GM23248 (cell line): ENCODE measurements at regions not wholly inside any gene's neighbourhood (a gene's known extent, or its start where the extent isn't known, plus 50 kb on each side); places are given as distances from the start of the nearest gene placed in this dataset.

Experiments
- DNase-seq: peaks from one replicate; pipeline ENCODE4 v3.0.0-alpha.2; 2015
- H2AFZ ChIP-seq: fragments of 200-600 bp; sonication (generic); 2 replicates; pipeline ENCODE4 v1.6.1; 2016; ENCODE audit warnings: antibody characterized with exemption
- H3F3A ChIP-seq: fragments of 200-600 bp; sonication (generic); 2 replicates; pipeline ENCODE4 v1.6.1; 2016; ENCODE audit warnings: mild to moderate bottlenecking, antibody characterized with exemption, mixed run types; ENCODE audit not compliant: insufficient read depth
- H3K27ac ChIP-seq: fragments of 200-600 bp; sonication (generic); 2 replicates; pipeline ENCODE4 v1.5.1; 2016; ENCODE audit warnings: mild to moderate bottlenecking
- H3K27me3 ChIP-seq: fragments of 200-600 bp; sonication (generic); replicated peaks from 2 replicates; pipeline ENCODE4 v1.6.1; 2016; ENCODE audit warnings: mild to moderate bottlenecking; ENCODE audit not compliant: insufficient read depth
- H3K36me3 ChIP-seq: fragments of 200-600 bp; sonication (generic); 2 replicates; pipeline ENCODE4 v1.6.1; 2016; ENCODE audit warnings: low read depth, mild to moderate bottlenecking
- H3K4me1 ChIP-seq: fragments of 200-600 bp; sonication (generic); 2 replicates; pipeline ENCODE4 v1.6.1; 2016; ENCODE audit warnings: mild to moderate bottlenecking; ENCODE audit not compliant: insufficient read depth
- H3K4me2 ChIP-seq: fragments of 200-600 bp; sonication (generic); one replicate; pipeline ENCODE4 v1.6.1; 2016; ENCODE audit warnings: mild to moderate bottlenecking; ENCODE audit not compliant: unreplicated experiment
- H3K4me3 ChIP-seq: fragments of 200-600 bp; sonication (generic); 2 replicates; pipeline ENCODE4 v1.5.1; 2016; ENCODE audit warnings: mild to moderate bottlenecking
- H3K79me2 ChIP-seq: fragments of 200-600 bp; sonication (generic); 2 replicates; pipeline ENCODE4 v1.6.1; 2016; ENCODE audit warnings: mild to moderate bottlenecking; ENCODE audit not compliant: insufficient read depth
- H3K9ac ChIP-seq: fragments of 200-600 bp; sonication (generic); 2 replicates; pipeline ENCODE4 v1.6.1; 2016; ENCODE audit warnings: mild to moderate bottlenecking
- H3K9me2 ChIP-seq: fragments of 200-600 bp; sonication (generic); 2 replicates; pipeline ENCODE4 v1.6.1; 2016; ENCODE audit warnings: mixed run types, mild to moderate bottlenecking, moderate library complexity; ENCODE audit not compliant: insufficient read depth
- H3K9me3 ChIP-seq: fragments of 200-600 bp; sonication (generic); one replicate; pipeline ENCODE4 v1.6.1; 2017; ENCODE audit warnings: low read depth
- H4K20me1 ChIP-seq: fragments of 200-600 bp; sonication (generic); 2 replicates; pipeline ENCODE4 v1.6.0; 2016; ENCODE audit not compliant: insufficient read depth
- EZH2 ChIP-seq: fragments of 200-600 bp; sonication (generic); IDR thresholded peaks from 2 replicates; pipeline ENCODE4 v1.6.1; 2018; ENCODE audit warnings: antibody characterized with exemption, mild to moderate bottlenecking; ENCODE audit not compliant: insufficient read depth, poor library complexity, severe bottlenecking
- EZH2phosphoT487 ChIP-seq: fragments of 200-600 bp; sonication (generic); IDR thresholded peaks from 2 replicates; pipeline ENCODE4 v1.6.1; 2018; ENCODE audit warnings: antibody characterized with exemption, moderate library complexity, mild to moderate bottlenecking, low read depth; ENCODE audit not compliant: insufficient read depth
- WGBS, 2 experiments: methylation state at CpG; one replicate each; pipeline ENCODE4 v1.1.6; 2015 to 2017; ENCODE audit warnings: low lambda C conversion rate in 2 of 2, low coverage in 1 of 2; ENCODE audit errors: missing lambda C conversion rate in 2 of 2; 5-methylcytosine and 5-hydroxymethylcytosine counted together
- in situ Hi-C: fragments of 300-500 bp; cut with MboI; formaldehyde crosslinking; loops from 2 replicates; pipeline ENCODE4 v1.15.0; 2020

DNA sequence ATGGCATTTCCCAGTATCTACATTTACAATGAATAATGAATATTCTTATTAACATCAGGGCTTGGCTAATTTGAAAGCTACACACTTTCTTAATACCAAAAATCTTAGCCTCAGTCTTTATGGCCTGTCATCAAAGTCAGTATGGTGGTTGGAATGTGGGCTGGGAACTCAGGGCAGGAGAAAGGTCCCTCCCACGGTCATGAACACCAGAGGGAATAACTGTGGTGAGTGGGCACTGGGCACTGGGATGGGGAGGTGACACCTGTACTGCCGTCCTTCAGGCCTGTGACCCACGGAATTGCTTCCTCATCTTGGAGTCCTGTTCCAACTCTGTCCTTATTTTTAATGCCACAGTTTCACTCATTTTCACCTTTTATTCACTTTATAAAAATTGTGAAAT, 276.9 kb upstream of the PLPP4 start:
- in situ Hi-C loops: no loop called here
- WGBS, 2 experiments: 9% methylated on average over 3 of the region's 3 CpGs
- H3K79me2 ChIP-seq: no peaks in the 10 kb centered on the region

DNA sequence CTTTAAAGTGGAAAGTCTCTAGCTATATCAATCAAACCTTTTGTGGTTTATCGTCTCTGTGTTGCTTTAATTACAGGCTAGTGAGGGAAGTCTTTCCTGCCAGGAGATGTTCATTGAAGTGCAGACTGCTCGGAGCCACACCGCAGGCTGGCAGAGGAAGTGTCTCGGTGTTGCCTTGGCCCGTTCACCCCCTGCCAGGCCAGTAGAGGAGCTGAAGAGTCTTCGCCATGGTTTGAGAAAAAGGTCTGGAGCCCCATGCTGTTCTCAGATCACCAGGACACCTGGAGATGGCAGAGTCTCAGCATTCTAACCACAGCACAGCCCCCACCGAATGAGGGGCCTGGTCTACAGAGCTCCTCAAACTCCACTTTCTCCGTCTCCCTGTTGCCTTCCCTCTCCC, 275.9 kb upstream of the PLPP4 start:
- Histone ChIP-seq H4K20me1 (no peaks in the 10 kb centered on the region), H3K4me1 (no peaks in the 10 kb centered on the region), H3K27ac (no peak overlapping the region), H3K4me2 (no peak overlapping the region), H3K9me3 (no peaks in the 10 kb centered on the region), H3K9me2 (no peaks in the 10 kb centered on the region), H3K4me3 (no peak overlapping the region), H3K27me3 (no peaks in the 10 kb centered on the region), H3F3A (no peaks in the 10 kb centered on the region), H3K9ac (no peak overlapping the region), H3K36me3 (no peaks in the 10 kb centered on the region), H3K79me2 (no peaks in the 10 kb centered on the region), H2AFZ (no peak overlapping the region)
- in situ Hi-C loops: no loop called here
- DNase-seq: no peak
- WGBS, 2 experiments: 10 to 12% methylated on average over 8 of the region's 8 CpGs
- no peak for TF ChIP-seq EZH2
- no peak for TF ChIP-seq EZH2phosphoT487

More for the DNA sequence above, 276.9 kb upstream of the PLPP4 start:
- no peak for DNase-seq
- H3K27ac ChIP-seq: no peak overlapping the region
- H4K20me1 ChIP-seq: no peaks in the 10 kb centered on the region
- H3K27me3 ChIP-seq: no peaks in the 10 kb centered on the region
- H3K9me2 ChIP-seq: no peaks in the 10 kb centered on the region
- H3F3A ChIP-seq: no peaks in the 10 kb centered on the region
- H2AFZ ChIP-seq: no peak overlapping the region
- no peaks in the 10 kb centered on the region for H3K9me3 ChIP-seq
- H3K9ac ChIP-seq: no peak overlapping the region
- H3K4me3 ChIP-seq: no peak overlapping the region
- no peak overlapping the region for H3K4me2 ChIP-seq
- no peaks in the 10 kb centered on the region for H3K36me3 ChIP-seq
- TF ChIP-seq EZH2phosphoT487: no peak
- TF ChIP-seq EZH2: no peak
- no peaks in the 10 kb centered on the region for H3K4me1 ChIP-seq

DNA sequence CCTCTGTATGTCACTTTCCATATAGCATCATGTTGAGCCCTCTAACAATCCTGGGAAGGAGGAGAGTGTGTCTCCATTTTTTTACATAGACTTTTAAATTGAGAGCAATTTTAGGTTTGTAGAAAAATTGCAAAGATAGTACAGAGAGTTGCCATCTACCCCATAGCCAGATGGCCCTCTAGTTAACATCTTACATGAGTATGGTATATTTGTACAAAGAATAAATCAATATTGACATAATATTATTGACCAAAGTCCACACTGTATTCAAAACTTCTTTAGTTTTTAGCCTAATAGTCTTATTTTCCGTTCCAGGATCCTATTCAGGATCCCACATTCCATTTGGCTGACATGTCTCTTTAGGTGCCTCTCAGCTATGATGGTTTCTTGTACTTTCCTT, 274.6 kb upstream of the PLPP4 start:
- Histone ChIP-seq H3K27me3 (no peaks in the 10 kb centered on the region), H3K4me1 (no peaks in the 10 kb centered on the region), H3K4me3 (no peak overlapping the region), H4K20me1 (no peaks in the 10 kb centered on the region), H3K9ac (no peak overlapping the region), H3K9me2 (no peaks in the 10 kb centered on the region), H3K27ac (no peak overlapping the region), H3K36me3 (no peaks in the 10 kb centered on the region), H3F3A (no peaks in the 10 kb centered on the region), H2AFZ (no peak overlapping the region), H3K9me3 (no peaks in the 10 kb centered on the region), H3K79me2 (no peaks in the 10 kb centered on the region), H3K4me2 (no peak overlapping the region)
- TF ChIP-seq EZH2phosphoT487 (no peak), EZH2 (no peak)
- in situ Hi-C loops: no loop called here
- 0 to 4% methylated on average over 1 of the region's 1 CpG for WGBS, 2 experiments
- no peak for DNase-seq

DNA sequence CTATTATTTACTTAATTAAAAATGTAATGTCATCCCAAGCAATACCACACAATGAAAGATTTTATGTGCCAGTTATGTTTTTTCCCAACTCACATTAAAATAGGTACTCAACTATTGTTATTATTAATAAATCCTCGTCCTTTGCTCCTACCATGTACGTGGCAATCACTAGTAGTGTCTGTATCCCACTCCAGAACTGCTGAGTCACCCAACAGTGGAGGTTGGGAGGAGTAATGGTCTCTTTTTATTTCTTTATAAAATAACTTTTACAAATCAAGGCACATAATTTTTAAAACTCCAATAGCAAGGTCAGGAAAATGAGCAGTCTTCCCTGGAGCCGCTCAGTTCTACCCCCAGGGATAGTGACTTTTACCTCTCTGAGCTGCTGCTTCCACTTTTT, 273.5 kb upstream of the PLPP4 start:
- H3K9me3 ChIP-seq: no peaks in the 10 kb centered on the region
- H3K27me3 ChIP-seq: no peaks in the 10 kb centered on the region
- H3K79me2 ChIP-seq: no peaks in the 10 kb centered on the region
- H2AFZ ChIP-seq: no peak overlapping the region
- in situ Hi-C loops: no loop called here
- H3K27ac ChIP-seq: no peak overlapping the region
- 11 to 12% methylated on average over 3 of the region's 3 CpGs for WGBS, 2 experiments
- no peaks in the 10 kb centered on the region for H3F3A ChIP-seq
- no peaks in the 10 kb centered on the region for H4K20me1 ChIP-seq
- H3K4me3 ChIP-seq: no peak overlapping the region
- H3K4me1 ChIP-seq: no peaks in the 10 kb centered on the region
- DNase-seq: no peak
- H3K9ac ChIP-seq: no peak overlapping the region
- H3K36me3 ChIP-seq: no peaks in the 10 kb centered on the region
- TF ChIP-seq EZH2phosphoT487: no peak
- TF ChIP-seq EZH2: no peak
- H3K4me2 ChIP-seq: no peak overlapping the region
- no peaks in the 10 kb centered on the region for H3K9me2 ChIP-seq
